SJSA1 (cell line): ENCODE measurements at regions not wholly inside any gene's neighbourhood (a gene's known extent, or its start where the extent isn't known, plus 50 kb on each side); places are given as distances from the start of the nearest gene placed in this dataset.

Source experiments
- DNase-seq, 2 experiments: peaks; one replicate each; pipeline ENCODE4 v3.0.0-alpha.2; 2015 to 2020; ENCODE audit warnings: low spot score in 2 of 2, low read depth in 1 of 2
- H3K27ac ChIP-seq: fragments of 250-450 bp; sonication (Bioruptor Pico); 2 replicates; pipeline ENCODE4 v1.5.1; 2020; ENCODE audit warnings: mild to moderate bottlenecking, moderate library complexity
- H3K27me3 ChIP-seq: fragments of 250-450 bp; sonication (Bioruptor Pico); replicated peaks from 2 replicates; pipeline ENCODE4 v1.5.1; 2020; ENCODE audit warnings: mild to moderate bottlenecking, moderate library complexity
- H3K36me3 ChIP-seq: fragments of 250-450 bp; sonication (Bioruptor Pico); 2 replicates; pipeline ENCODE4 v1.5.1; 2020; ENCODE audit warnings: mild to moderate bottlenecking
- H3K4me1 ChIP-seq: fragments of 250-450 bp; sonication (Bioruptor Pico); replicated peaks from 2 replicates; pipeline ENCODE4 v1.6.1; 2021; ENCODE audit warnings: mild to moderate bottlenecking
- H3K4me3 ChIP-seq: fragments of 250-450 bp; sonication (Bioruptor Pico); 2 replicates; pipeline ENCODE4 v1.5.1; 2020; ENCODE audit warnings: mild to moderate bottlenecking
- H3K9me3 ChIP-seq: fragments of 250-450 bp; sonication (Bioruptor Pico); replicated peaks from 2 replicates; pipeline ENCODE4 v1.5.1; 2020; ENCODE audit warnings: mild to moderate bottlenecking

- H3K9me3 ChIP-seq: no peaks in the 10 kb centered on the region
- DNase-seq: no peak
Observed at GRCh38 chr2:40803900-40804299, 352.0 kb upstream of the SLC8A1 start.

GRCh38 chr2:40809156-40809555, 357.3 kb upstream of the SLC8A1 start:
- no peaks in the 10 kb centered on the region for H3K9me3 ChIP-seq
- no peak overlapping the region for H3K27ac ChIP-seq
- H3K4me3 ChIP-seq: no peak overlapping the region
- no peaks in the 10 kb centered on the region for H3K36me3 ChIP-seq
- H3K27me3 ChIP-seq: no peaks in the 10 kb centered on the region
- H3K4me1 ChIP-seq: no peaks in the 10 kb centered on the region
- DNase-seq: no peak

More at GRCh38 chr2:40803900-40804299, 352.0 kb upstream of the SLC8A1 start:
- H3K4me3 ChIP-seq: no peak overlapping the region
- H3K27ac ChIP-seq: no peak overlapping the region
- no peaks in the 10 kb centered on the region for H3K4me1 ChIP-seq
- H3K27me3 ChIP-seq: no peaks in the 10 kb centered on the region
- no peaks in the 10 kb centered on the region for H3K36me3 ChIP-seq

- Histone ChIP-seq H3K27me3 (no peaks in the 10 kb centered on the region; the same call in 1 of the 2 replicates), H3K27ac (no peak overlapping the region), H3K4me1 (no peaks in the 10 kb centered on the region), H3K9me3 (no peaks in the 10 kb centered on the region), H3K4me3 (no peak overlapping the region), H3K36me3 (no peaks in the 10 kb centered on the region)
- DNase-seq: no peak
Observed at GRCh38 chr2:40814616-40815015, 362.7 kb upstream of the SLC8A1 start.

- H3K27me3 ChIP-seq: no peaks in the 10 kb centered on the region; the same call in 1 of the 2 replicates
- no peak overlapping the region for H3K4me3 ChIP-seq
- DNase-seq: no peak
- no peak overlapping the region for H3K27ac ChIP-seq
- no peaks in the 10 kb centered on the region for H3K36me3 ChIP-seq
- H3K9me3 ChIP-seq: no peaks in the 10 kb centered on the region
- H3K4me1 ChIP-seq: no peaks in the 10 kb centered on the region
Observed at GRCh38 chr2:40820319-40820718, 368.4 kb upstream of the SLC8A1 start.

- no peak for DNase-seq
- no peaks in the 10 kb centered on the region for H3K9me3 ChIP-seq
- no peaks in the 10 kb centered on the region for H3K4me1 ChIP-seq
- no peaks in the 10 kb centered on the region for H3K27me3 ChIP-seq
- H3K4me3 ChIP-seq: no peak overlapping the region
- no peaks in the 10 kb centered on the region for H3K36me3 ChIP-seq
- no peak overlapping the region for H3K27ac ChIP-seq
Observed at GRCh38 chr2:40823478-40823877, 371.6 kb upstream of the SLC8A1 start.

- Histone ChIP-seq H3K9me3 (no peaks in the 10 kb centered on the region), H3K4me1 (no peaks in the 10 kb centered on the region)
Observed at GRCh38 chr2:40824278-40824677, 372.4 kb upstream of the SLC8A1 start.

GRCh38 chr2:40827392-40827791, 375.5 kb upstream of the SLC8A1 start:
- no peaks in the 10 kb centered on the region for H3K9me3 ChIP-seq
- no peaks in the 10 kb centered on the region for H3K36me3 ChIP-seq
- H3K27me3 ChIP-seq: no peaks in the 10 kb centered on the region
- H3K4me3 ChIP-seq: no peak overlapping the region
- H3K4me1 ChIP-seq: no peaks in the 10 kb centered on the region
- H3K27ac ChIP-seq: no peak overlapping the region
- no peak for DNase-seq

More at GRCh38 chr2:40824278-40824677, 372.4 kb upstream of the SLC8A1 start:
- H3K27me3 ChIP-seq: no peaks in the 10 kb centered on the region
- H3K36me3 ChIP-seq: no peaks in the 10 kb centered on the region
- no peak overlapping the region for H3K4me3 ChIP-seq
- DNase-seq: no peak
- H3K27ac ChIP-seq: no peak overlapping the region

GRCh38 chr2:40831321-40831873, 379.5 kb upstream of the SLC8A1 start:
- Histone ChIP-seq H3K36me3 (no peaks in the 10 kb centered on the region), H3K9me3 (no peaks in the 10 kb centered on the region), H3K4me3 (no peak overlapping the region), H3K27me3 (no peaks in the 10 kb centered on the region), H3K27ac (no peak overlapping the region), H3K4me1 (no peaks in the 10 kb centered on the region)
- no peak for DNase-seq

GRCh38 chr2:40841856-40842255, 390.0 kb upstream of the SLC8A1 start:
- no peaks in the 10 kb centered on the region for H3K4me1 ChIP-seq
- no peak for DNase-seq
- no peak overlapping the region for H3K27ac ChIP-seq
- no peaks in the 10 kb centered on the region for H3K9me3 ChIP-seq
- no peaks in the 10 kb centered on the region for H3K36me3 ChIP-seq
- H3K4me3 ChIP-seq: no peak overlapping the region
- H3K27me3 ChIP-seq: no peaks in the 10 kb centered on the region

GRCh38 chr2:40844353-40845277, 392.7 kb upstream of the SLC8A1 start:
- no peaks in the 10 kb centered on the region for H3K9me3 ChIP-seq
- H3K4me3 ChIP-seq: no peak overlapping the region
- no peak overlapping the region for H3K27ac ChIP-seq
- no peaks in the 10 kb centered on the region for H3K36me3 ChIP-seq
- no peaks in the 10 kb centered on the region for H3K4me1 ChIP-seq
- DNase-seq: no peak
- no peaks in the 10 kb centered on the region for H3K27me3 ChIP-seq

GRCh38 chr2:40851661-40852060, 399.8 kb upstream of the SLC8A1 start:
- no peak overlapping the region for H3K4me3 ChIP-seq
- H3K27ac ChIP-seq: no peak overlapping the region
- no peaks in the 10 kb centered on the region for H3K4me1 ChIP-seq
- no peaks in the 10 kb centered on the region for H3K9me3 ChIP-seq
- H3K36me3 ChIP-seq: no peaks in the 10 kb centered on the region
- DNase-seq: no peak
- H3K27me3 ChIP-seq: no peaks in the 10 kb centered on the region

GRCh38 chr2:40859617-40860016, 407.7 kb upstream of the SLC8A1 start:
- Histone ChIP-seq H3K36me3 (no peaks in the 10 kb centered on the region), H3K4me3 (no peak overlapping the region), H3K27ac (no peak overlapping the region), H3K4me1 (no peaks in the 10 kb centered on the region), H3K9me3 (no peaks in the 10 kb centered on the region), H3K27me3 (no peaks in the 10 kb centered on the region)
- DNase-seq: no peak

GRCh38 chr2:40867829-40868228, 415.9 kb upstream of the SLC8A1 start:
- no peaks in the 10 kb centered on the region for H3K4me1 ChIP-seq
- no peaks in the 10 kb centered on the region; the same call in 1 of the 2 replicates for H3K27me3 ChIP-seq
- DNase-seq: no peak
- no peaks in the 10 kb centered on the region for H3K9me3 ChIP-seq
- H3K36me3 ChIP-seq: no peaks in the 10 kb centered on the region
- no peak overlapping the region for H3K4me3 ChIP-seq
- H3K27ac ChIP-seq: no peak overlapping the region

GRCh38 chr2:40872580-40872979, 420.7 kb upstream of the SLC8A1 start:
- DNase-seq: no peak
- Histone ChIP-seq H3K4me1 (no peaks in the 10 kb centered on the region), H3K4me3 (no peak overlapping the region), H3K27ac (no peak overlapping the region), H3K27me3 (peaks cover 3% of the 10 kb centered on the region; the same call in 1 of the 2 replicates), H3K9me3 (no peaks in the 10 kb centered on the region), H3K36me3 (no peaks in the 10 kb centered on the region)
